Neural cell (in vitro differentiated cells): ENCODE measurements at regions not wholly inside any gene's neighbourhood (a gene's known extent, or its start where the extent isn't known, plus 50 kb on each side); places are given as distances from the start of the nearest gene placed in this dataset.

Experiments
- MXI1 ChIP-seq: fragments of 450-650 bp; conservative IDR thresholded peaks from 2 replicates; pipeline ENCODE4 v1.6.1; 2014; ENCODE audit warnings: antibody characterized with exemption, mild to moderate bottlenecking; ENCODE audit not compliant: poor library complexity, severe bottlenecking
- TF ChIP-seq, protein P1 (sequence below): fragments of 450-650 bp; IDR thresholded peaks from 2 replicates; pipeline ENCODE4 v1.5.1; 2014; ENCODE audit warnings: antibody characterized with exemption, mild to moderate bottlenecking, moderate library complexity; ENCODE audit not compliant: poor library complexity, severe bottlenecking

- TF ChIP-seq, protein P1, sequence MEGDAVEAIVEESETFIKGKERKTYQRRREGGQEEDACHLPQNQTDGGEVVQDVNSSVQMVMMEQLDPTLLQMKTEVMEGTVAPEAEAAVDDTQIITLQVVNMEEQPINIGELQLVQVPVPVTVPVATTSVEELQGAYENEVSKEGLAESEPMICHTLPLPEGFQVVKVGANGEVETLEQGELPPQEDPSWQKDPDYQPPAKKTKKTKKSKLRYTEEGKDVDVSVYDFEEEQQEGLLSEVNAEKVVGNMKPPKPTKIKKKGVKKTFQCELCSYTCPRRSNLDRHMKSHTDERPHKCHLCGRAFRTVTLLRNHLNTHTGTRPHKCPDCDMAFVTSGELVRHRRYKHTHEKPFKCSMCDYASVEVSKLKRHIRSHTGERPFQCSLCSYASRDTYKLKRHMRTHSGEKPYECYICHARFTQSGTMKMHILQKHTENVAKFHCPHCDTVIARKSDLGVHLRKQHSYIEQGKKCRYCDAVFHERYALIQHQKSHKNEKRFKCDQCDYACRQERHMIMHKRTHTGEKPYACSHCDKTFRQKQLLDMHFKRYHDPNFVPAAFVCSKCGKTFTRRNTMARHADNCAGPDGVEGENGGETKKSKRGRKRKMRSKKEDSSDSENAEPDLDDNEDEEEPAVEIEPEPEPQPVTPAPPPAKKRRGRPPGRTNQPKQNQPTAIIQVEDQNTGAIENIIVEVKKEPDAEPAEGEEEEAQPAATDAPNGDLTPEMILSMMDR = no peak
- no peak for TF ChIP-seq MXI1
These were observed 139.8 kb upstream of the RPS23 start for GRCh38 chr5:82417776-82418607.
